SK-N-MC (cell line): ENCODE measurements at regions not wholly inside any gene's neighbourhood (a gene's known extent, or its start where the extent isn't known, plus 50 kb on each side); places are given as distances from the start of the nearest gene placed in this dataset.

ENCODE experiments used
- EZH2 ChIP-seq: fragments of 200-600 bp; sonication (generic); IDR thresholded peaks from one replicate; pipeline ENCODE4 v1.6.1; 2017; ENCODE audit warnings: antibody characterized with exemption
- POLR2AphosphoS5 ChIP-seq: IDR thresholded peaks from 2 replicates; pipeline ENCODE4 v1.6.1; 2012; ENCODE audit warnings: mild to moderate bottlenecking, low read depth, low read length, borderline replicate concordance

DNA sequence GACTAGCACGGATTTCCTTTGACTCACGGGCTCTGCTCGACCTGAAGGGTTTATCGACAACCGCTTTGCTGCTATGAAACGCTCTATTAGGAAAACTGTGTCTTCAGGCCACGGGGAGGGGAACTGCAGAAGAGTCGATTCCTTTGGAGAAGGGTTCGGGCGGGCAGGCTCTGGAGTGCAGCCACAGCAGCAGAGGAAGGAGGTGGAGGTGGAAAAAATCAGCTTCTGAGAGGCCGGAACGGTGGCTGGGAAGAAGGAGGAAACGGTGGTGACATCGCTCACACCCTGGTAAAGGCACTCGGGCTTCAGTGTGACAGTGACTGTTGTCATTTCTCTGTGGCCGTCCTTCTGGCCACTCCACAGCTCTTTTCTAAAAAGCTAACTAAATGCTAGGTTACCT, 64.6 kb upstream of the MGMT start:
- TF ChIP-seq EZH2 (no peak), POLR2AphosphoS5 (no peak)
